K562 (cell line): ENCODE measurements at regions not wholly inside any gene's neighbourhood (a gene's known extent, or its start where the extent isn't known, plus 50 kb on each side); places are given as distances from the start of the nearest gene placed in this dataset.

Experiments
- CEBPB ChIP-seq: fragments of 450-650 bp; IDR thresholded peaks from 2 replicates; pipeline ENCODE4 v1.6.1; 2016; ENCODE audit warnings: missing genetic modification characterization, missing compliant biosample characterization
- CHCHD3 ChIP-seq: fragments of 250-450 bp; sonication (Bioruptor Pico); IDR thresholded peaks from 2 replicates; pipeline ENCODE4 v2.1.2; 2022; ENCODE audit warnings: mild to moderate bottlenecking
- CREM ChIP-seq: IDR thresholded peaks from 2 replicates; pipeline ENCODE4 v1.6.1; 2014; ENCODE audit warnings: antibody characterized with exemption, low read depth
- DPF2 ChIP-seq: fragments of 450-650 bp; IDR thresholded peaks from 2 replicates; pipeline ENCODE4 v1.6.1; 2016
- ELF1 ChIP-seq: fragments of 200-800 bp; sonication (Bioruptor generic); IDR thresholded peaks from 2 replicates; pipeline ENCODE4 v1.6.1; 2016; ENCODE audit warnings: missing genetic modification characterization, missing compliant biosample characterization
- EWSR1 ChIP-seq: fragments of 450-650 bp; IDR thresholded peaks from 2 replicates; pipeline ENCODE4 v1.6.1; 2018; ENCODE audit warnings: borderline replicate concordance, mild to moderate bottlenecking, low read depth, moderate library complexity; ENCODE audit not compliant: partially characterized antibody
- HLTF ChIP-seq: fragments of 450-650 bp; IDR thresholded peaks from 2 replicates; pipeline ENCODE4 v1.6.1; 2016
- HNRNPUL1 ChIP-seq: fragments of 200-400 bp; formaldehyde crosslinking; IDR thresholded peaks from 2 replicates; pipeline ENCODE4 v1.6.1; 2017; ENCODE audit warnings: low read length
- HOXB6 ChIP-seq: fragments of 250-450 bp; sonication (Bioruptor Pico); IDR thresholded peaks from 2 replicates; pipeline ENCODE4 v1.5.1; 2022; ENCODE audit warnings: mild to moderate bottlenecking, borderline replicate concordance
- KAT2B ChIP-seq: IDR thresholded peaks from one replicate; pipeline ENCODE4 v1.6.1; 2012; ENCODE audit warnings: low read depth, mild to moderate bottlenecking, control low read depth, inconsistent platforms, low read length, moderate library complexity
- MYBL2 ChIP-seq, 2 experiments: fragments of 450-650 bp in 1 of 2; sonication (generic) in 1 of 2; formaldehyde crosslinking in 1 of 2; IDR thresholded peaks; 2 replicates each; pipeline versions ENCODE4 v1.6.1 to v1.8.1; 2017 to 2022; ENCODE audit warnings: borderline replicate concordance in 1 of 2, inconsistent platforms in 1 of 2, low read depth in 1 of 2, mild to moderate bottlenecking in 1 of 2, missing genetic modification reagents in 1 of 2, moderate library complexity in 1 of 2
- MYNN ChIP-seq, 2 experiments: sonication (generic); formaldehyde crosslinking in 1 of 2; IDR thresholded peaks; 2 replicates each; pipeline versions ENCODE4 v1.5.0 to v1.6.1; 2016 to 2020; ENCODE audit warnings: antibody characterized with exemption in 1 of 2, missing genetic modification reagents in 1 of 2
- NCOA1 ChIP-seq: fragments of 450-650 bp; IDR thresholded peaks from 2 replicates; pipeline ENCODE4 v1.6.1; 2016; ENCODE audit warnings: low read depth
- RAD51 ChIP-seq: fragments of 450-650 bp; IDR thresholded peaks from 2 replicates; pipeline ENCODE4 v1.7.1; 2016; ENCODE audit warnings: low read depth, mild to moderate bottlenecking, borderline replicate concordance
- SNIP1 ChIP-seq: fragments of 450-650 bp; IDR thresholded peaks from 2 replicates; pipeline ENCODE4 v1.7.1; 2017; ENCODE audit warnings: low read depth, mild to moderate bottlenecking
- ZNF444 ChIP-seq: fragments of 250-450 bp; sonication (Bioruptor Pico); IDR thresholded peaks from 2 replicates; pipeline ENCODE4 v1.4.0; 2020; ENCODE audit warnings: mild to moderate bottlenecking, moderate library complexity
- ZNF695 ChIP-seq: fragments of 450-650 bp; formaldehyde crosslinking; IDR thresholded peaks from 2 replicates; pipeline ENCODE4 v1.4.0; 2020; ENCODE audit warnings: mild to moderate bottlenecking, moderate library complexity
- TF ChIP-seq, protein P1 (sequence below), 3 experiments: fragments of 200-800 bp in 1 of 3; sonication (Bioruptor generic) in 1 of 3; sonication (generic) in 1 of 3; formaldehyde crosslinking in 1 of 3; IDR thresholded peaks; 2 replicates each; pipeline versions ENCODE4 v1.6.1 to v1.8.0; 2016 to 2022; ENCODE audit warnings: mild to moderate bottlenecking in 2 of 3, missing compliant biosample characterization in 2 of 3, missing genetic modification characterization in 2 of 3, missing genetic modification reagents in 1 of 3
- TF ChIP-seq, protein P2 (sequence below): fragments of 450-650 bp; formaldehyde crosslinking; IDR thresholded peaks from 2 replicates; pipeline ENCODE4 v1.4.0; 2020; ENCODE audit warnings: mild to moderate bottlenecking, moderate library complexity
- TF ChIP-seq, protein P3 (sequence below): fragments of 450-650 bp; formaldehyde crosslinking; IDR thresholded peaks from 2 replicates; pipeline ENCODE4 v1.4.0; 2020; ENCODE audit warnings: mild to moderate bottlenecking, mixed read lengths
- TF ChIP-seq, protein P4 (sequence below): sonication (generic); formaldehyde crosslinking; IDR thresholded peaks from 2 replicates; pipeline ENCODE4 v1.9.0; 2022; ENCODE audit warnings: mild to moderate bottlenecking, missing genetic modification reagents
- TF ChIP-seq, protein P5 (sequence below): sonication (generic); formaldehyde crosslinking; IDR thresholded peaks from 2 replicates; pipeline ENCODE4 v1.8.1; 2023; ENCODE audit warnings: mild to moderate bottlenecking, missing genetic modification reagents

DNA sequence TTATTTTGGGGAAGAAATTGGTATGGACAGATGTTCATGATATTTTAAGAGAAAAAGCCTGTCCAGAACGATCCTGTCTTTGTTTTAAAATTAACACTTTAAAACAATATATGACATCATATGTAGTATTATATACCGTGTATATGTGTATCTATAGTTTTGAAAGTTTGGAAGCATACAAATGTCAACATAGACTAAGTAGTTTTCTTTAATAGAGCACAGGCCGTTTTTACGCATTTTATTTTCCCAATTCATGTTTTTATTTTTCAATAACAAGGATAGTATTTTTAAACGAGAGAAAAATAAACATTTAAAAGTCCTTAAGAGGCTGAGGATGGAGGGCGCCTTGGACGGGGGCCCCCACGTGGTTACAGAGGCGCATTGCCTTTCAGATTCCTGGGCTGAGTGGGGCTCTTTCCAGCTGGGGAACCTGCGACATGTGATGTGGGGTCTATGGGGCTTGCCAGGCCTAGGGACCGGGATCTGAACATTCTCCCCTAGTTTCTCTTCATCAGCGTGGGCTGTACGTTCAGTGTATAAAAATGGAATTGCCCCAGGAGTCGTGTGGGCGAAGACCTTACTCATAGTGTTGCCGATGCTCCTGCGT lies 127.8 kb upstream of the ZNF746 start (continued):
- TF ChIP-seq, protein P1, sequence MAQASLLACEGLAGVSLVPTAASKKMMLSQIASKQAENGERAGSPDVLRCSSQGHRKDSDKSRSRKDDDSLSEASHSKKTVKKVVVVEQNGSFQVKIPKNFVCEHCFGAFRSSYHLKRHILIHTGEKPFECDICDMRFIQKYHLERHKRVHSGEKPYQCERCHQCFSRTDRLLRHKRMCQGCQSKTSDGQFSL (CRISPR knock-in tag; IDR thresholded peaks at IDR 0.05) = no peak
- TF ChIP-seq, protein P1 (tag; IDR thresholded peaks at IDR 0.05) = peak in 1 of 2 experiments; percentile 20; a peak in 1 of 4 replicates
- TF ChIP-seq, protein P2, sequence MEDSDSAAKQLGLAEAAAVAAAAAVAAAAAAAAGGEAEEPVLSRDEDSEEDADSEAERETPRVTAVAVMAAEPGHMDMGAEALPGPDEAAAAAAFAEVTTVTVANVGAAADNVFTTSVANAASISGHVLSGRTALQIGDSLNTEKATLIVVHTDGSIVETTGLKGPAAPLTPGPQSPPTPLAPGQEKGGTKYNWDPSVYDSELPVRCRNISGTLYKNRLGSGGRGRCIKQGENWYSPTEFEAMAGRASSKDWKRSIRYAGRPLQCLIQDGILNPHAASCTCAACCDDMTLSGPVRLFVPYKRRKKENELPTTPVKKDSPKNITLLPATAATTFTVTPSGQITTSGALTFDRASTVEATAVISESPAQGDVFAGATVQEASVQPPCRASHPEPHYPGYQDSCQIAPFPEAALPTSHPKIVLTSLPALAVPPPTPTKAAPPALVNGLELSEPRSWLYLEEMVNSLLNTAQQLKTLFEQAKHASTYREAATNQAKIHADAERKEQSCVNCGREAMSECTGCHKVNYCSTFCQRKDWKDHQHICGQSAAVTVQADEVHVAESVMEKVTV (CRISPR knock-in tag) = peak; percentile 58
- no peak for TF ChIP-seq ZNF444 (CRISPR knock-in tag)
- TF ChIP-seq HLTF = no peak
- no peak for TF ChIP-seq CEBPB (tag)
- no peak for TF ChIP-seq EWSR1
- TF ChIP-seq CREM = 0 out of 2 replicates have a peak, but pooled peaks have one; percentile 21
- TF ChIP-seq CHCHD3 = no peak
- TF ChIP-seq, protein P3, sequence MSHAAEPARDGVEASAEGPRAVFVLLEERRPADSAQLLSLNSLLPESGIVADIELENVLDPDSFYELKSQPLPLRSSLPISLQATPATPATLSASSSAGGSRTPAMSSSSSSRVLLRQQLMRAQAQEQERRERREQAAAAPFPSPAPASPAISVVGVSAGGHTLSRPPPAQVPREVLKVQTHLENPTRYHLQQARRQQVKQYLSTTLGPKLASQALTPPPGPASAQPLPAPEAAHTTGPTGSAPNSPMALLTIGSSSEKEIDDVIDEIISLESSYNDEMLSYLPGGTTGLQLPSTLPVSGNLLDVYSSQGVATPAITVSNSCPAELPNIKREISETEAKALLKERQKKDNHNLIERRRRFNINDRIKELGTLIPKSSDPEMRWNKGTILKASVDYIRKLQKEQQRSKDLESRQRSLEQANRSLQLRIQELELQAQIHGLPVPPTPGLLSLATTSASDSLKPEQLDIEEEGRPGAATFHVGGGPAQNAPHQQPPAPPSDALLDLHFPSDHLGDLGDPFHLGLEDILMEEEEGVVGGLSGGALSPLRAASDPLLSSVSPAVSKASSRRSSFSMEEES (CRISPR knock-in tag) = no peak
- peak; percentile 51; the same call in 1 of the 2 replicates for TF ChIP-seq HOXB6 (CRISPR knock-in tag)
- TF ChIP-seq MYNN (IDR thresholded peaks at IDR 0.05) = peak; percentile 95
- TF ChIP-seq MYNN (CRISPR knock-in tag; IDR thresholded peaks at IDR 0.05) = no peak
- no peak for TF ChIP-seq SNIP1
- TF ChIP-seq MYBL2 (IDR thresholded peaks at IDR 0.05; ENCODE audit: low read depth) = no peak
- no peak for TF ChIP-seq MYBL2 (CRISPR knock-in tag; IDR thresholded peaks at IDR 0.05; ENCODE audit: borderline replicate concordance)
- TF ChIP-seq, protein P4, sequence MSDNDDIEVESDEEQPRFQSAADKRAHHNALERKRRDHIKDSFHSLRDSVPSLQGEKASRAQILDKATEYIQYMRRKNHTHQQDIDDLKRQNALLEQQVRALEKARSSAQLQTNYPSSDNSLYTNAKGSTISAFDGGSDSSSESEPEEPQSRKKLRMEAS (CRISPR knock-in tag) = peak; percentile 69; the same call in 1 of the 2 replicates
- TF ChIP-seq RAD51 = peak; percentile 65; the same call in 1 of the 2 replicates
- TF ChIP-seq DPF2 = peak; percentile 20; the same call in 1 of the 2 replicates
- TF ChIP-seq ELF1 (tag) = no peak
- no peak for TF ChIP-seq KAT2B
- no peak; the same call in 1 of the 2 replicates for TF ChIP-seq NCOA1
- no peak for TF ChIP-seq HNRNPUL1
- TF ChIP-seq ZNF695 (CRISPR knock-in tag) = no peak
- TF ChIP-seq, protein P5, sequence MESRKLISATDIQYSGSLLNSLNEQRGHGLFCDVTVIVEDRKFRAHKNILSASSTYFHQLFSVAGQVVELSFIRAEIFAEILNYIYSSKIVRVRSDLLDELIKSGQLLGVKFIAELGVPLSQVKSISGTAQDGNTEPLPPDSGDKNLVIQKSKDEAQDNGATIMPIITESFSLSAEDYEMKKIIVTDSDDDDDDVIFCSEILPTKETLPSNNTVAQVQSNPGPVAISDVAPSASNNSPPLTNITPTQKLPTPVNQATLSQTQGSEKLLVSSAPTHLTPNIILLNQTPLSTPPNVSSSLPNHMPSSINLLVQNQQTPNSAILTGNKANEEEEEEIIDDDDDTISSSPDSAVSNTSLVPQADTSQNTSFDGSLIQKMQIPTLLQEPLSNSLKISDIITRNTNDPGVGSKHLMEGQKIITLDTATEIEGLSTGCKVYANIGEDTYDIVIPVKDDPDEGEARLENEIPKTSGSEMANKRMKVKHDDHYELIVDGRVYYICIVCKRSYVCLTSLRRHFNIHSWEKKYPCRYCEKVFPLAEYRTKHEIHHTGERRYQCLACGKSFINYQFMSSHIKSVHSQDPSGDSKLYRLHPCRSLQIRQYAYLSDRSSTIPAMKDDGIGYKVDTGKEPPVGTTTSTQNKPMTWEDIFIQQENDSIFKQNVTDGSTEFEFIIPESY = peak; percentile 35; the same call in 1 of the 2 replicates
